ENCODE measurements at regions not wholly inside any gene's neighbourhood (a gene's known extent, or its start where the extent isn't known, plus 50 kb on each side); places are given as distances from the start of the nearest gene placed in this dataset.

- Histone ChIP-seq H3K4me3 (replicated peaks in 1 of 3) (no peak overlapping the region), H3K27ac (no peak overlapping the region), H3K4me1 (peaks cover 0 to 4% of the 10 kb centered on the region in 2 donors), H3K36me3 (no peaks in the 10 kb centered on the region), H3K27me3 (no peaks in the 10 kb centered on the region), H3K9me3 (no peaks in the 10 kb centered on the region)
- 94 to 95% methylated on average over 6 of the region's 6 CpGs for WGBS, 2 donors
- intact Hi-C loops (cut with DNase I) = no loop called here
- TF ChIP-seq CTCF (IDR thresholded peaks at IDR 0.05) (no peak), POLR2A (IDR thresholded peaks at IDR 0.05) (no peak)
- DNase-seq = no peak
Measured at GRCh38 chr7:17078298-17078697, 196.5 kb upstream of the AGR3 start.

- Histone ChIP-seq H3K27ac (no peak overlapping the region), H3K4me1 (no peaks in the 10 kb centered on the region), H3K4me3 (replicated peaks in 1 of 3) (no peak overlapping the region), H3K9me3 (no peaks in the 10 kb centered on the region), H3K36me3 (no peaks in the 10 kb centered on the region), H3K27me3 (no peaks in the 10 kb centered on the region)
- TF ChIP-seq POLR2A (IDR thresholded peaks at IDR 0.05) = no peak
- no peak for TF ChIP-seq CTCF (IDR thresholded peaks at IDR 0.05)
- no peak for DNase-seq
- intact Hi-C loops (cut with DNase I) = no loop called here
- 96 to 98% methylated on average over 4 of the region's 4 CpGs for WGBS, 2 donors
Measured at GRCh38 chr7:17083392-17084165, 201.8 kb upstream of the AGR3 start.

GRCh38 chr7:17084166-17084475, 202.3 kb upstream of the AGR3 start:
- intact Hi-C loops (cut with DNase I) = no loop called here
- H3K36me3 ChIP-seq = no peaks in the 10 kb centered on the region
- no peak for DNase-seq
- H3K4me3 ChIP-seq (replicated peaks in 1 of 3) = no peak overlapping the region
- WGBS, 2 donors = 73 to 77% methylated on average over 1 of the region's 1 CpG
- H3K4me1 ChIP-seq = no peaks in the 10 kb centered on the region
- TF ChIP-seq POLR2A (IDR thresholded peaks at IDR 0.05) (no peak), CTCF (IDR thresholded peaks at IDR 0.05) (no peak)
- no peaks in the 10 kb centered on the region for H3K27me3 ChIP-seq
- H3K9me3 ChIP-seq = no peaks in the 10 kb centered on the region
- H3K27ac ChIP-seq = no peak overlapping the region

- Histone ChIP-seq H3K4me1 (no peaks in the 10 kb centered on the region), H3K27me3 (no peaks in the 10 kb centered on the region), H3K27ac (no peak overlapping the region), H3K9me3 (no peaks in the 10 kb centered on the region), H3K36me3 (no peaks in the 10 kb centered on the region), H3K4me3 (replicated peaks in 1 of 3) (no peak overlapping the region)
- intact Hi-C loops (cut with DNase I) = no loop called here
- 92 to 94% methylated on average over 3 of the region's 3 CpGs for WGBS, 2 donors
- no peak for DNase-seq
- no peak for TF ChIP-seq CTCF (IDR thresholded peaks at IDR 0.05)
- TF ChIP-seq POLR2A (IDR thresholded peaks at IDR 0.05) = no peak
Measured at GRCh38 chr7:17085186-17085585, 203.4 kb upstream of the AGR3 start.

- Histone ChIP-seq H3K4me1 (no peaks in the 10 kb centered on the region), H3K4me3 (replicated peaks in 1 of 3) (no peak overlapping the region), H3K36me3 (no peaks in the 10 kb centered on the region), H3K27me3 (no peaks in the 10 kb centered on the region), H3K27ac (no peak overlapping the region), H3K9me3 (no peaks in the 10 kb centered on the region)
- intact Hi-C loops (cut with DNase I) = no loop called here
- WGBS, 2 donors = 70 to 77% methylated on average over 5 of the region's 5 CpGs
- DNase-seq = no peak
- TF ChIP-seq POLR2A (IDR thresholded peaks at IDR 0.05) (no peak), CTCF (IDR thresholded peaks at IDR 0.05) (no peak)
Measured at GRCh38 chr7:17086403-17086802, 204.6 kb upstream of the AGR3 start.

All from thyroid gland (tissue), 4 donors.